HUES6 (cell line): ENCODE measurements at regions not wholly inside any gene's neighbourhood (a gene's known extent, or its start where the extent isn't known, plus 50 kb on each side); places are given as distances from the start of the nearest gene placed in this dataset.

Experiments
- H3K27ac ChIP-seq: 2 replicates; pipeline ENCODE4 v1.7.0; 2013; ENCODE audit warnings: low read depth, mild to moderate bottlenecking, low read length, inconsistent platforms
- H3K27me3 ChIP-seq: 2 replicates; pipeline ENCODE4 v1.6.1; 2013; ENCODE audit warnings: low read length; ENCODE audit not compliant: control insufficient read depth, insufficient read depth
- H3K36me3 ChIP-seq: 2 replicates; pipeline ENCODE4 v1.6.1; 2013; ENCODE audit warnings: low read length; ENCODE audit not compliant: control insufficient read depth, insufficient read depth
- H3K4me1 ChIP-seq: 2 replicates; pipeline ENCODE4 v1.6.1; 2013; ENCODE audit warnings: low read length; ENCODE audit not compliant: control insufficient read depth, insufficient read depth
- H3K4me3 ChIP-seq: 2 replicates; pipeline ENCODE4 v1.5.1; 2013; ENCODE audit warnings: low read depth, low read length
- H3K9ac ChIP-seq: one replicate; pipeline ENCODE4 v1.6.1; 2013; ENCODE audit warnings: mild to moderate bottlenecking, low read length
- H3K9me3 ChIP-seq: 2 replicates; pipeline ENCODE4 v1.6.1; 2013; ENCODE audit warnings: low read depth, low read length; ENCODE audit not compliant: control insufficient read depth, insufficient read depth

GRCh38 chr12:125568306-125568705 is 503.1 kb downstream of the AACS start:
- H3K27me3 ChIP-seq = no peaks in the 10 kb centered on the region
- no peak overlapping the region for H3K27ac ChIP-seq
- H3K4me1 ChIP-seq = peaks cover 3% of the 10 kb centered on the region; the same call in 1 of the 2 replicates
- no peaks in the 10 kb centered on the region for H3K9me3 ChIP-seq
- H3K4me3 ChIP-seq = no peak overlapping the region
- no peak overlapping the region for H3K9ac ChIP-seq
- H3K36me3 ChIP-seq = no peaks in the 10 kb centered on the region

DNA sequence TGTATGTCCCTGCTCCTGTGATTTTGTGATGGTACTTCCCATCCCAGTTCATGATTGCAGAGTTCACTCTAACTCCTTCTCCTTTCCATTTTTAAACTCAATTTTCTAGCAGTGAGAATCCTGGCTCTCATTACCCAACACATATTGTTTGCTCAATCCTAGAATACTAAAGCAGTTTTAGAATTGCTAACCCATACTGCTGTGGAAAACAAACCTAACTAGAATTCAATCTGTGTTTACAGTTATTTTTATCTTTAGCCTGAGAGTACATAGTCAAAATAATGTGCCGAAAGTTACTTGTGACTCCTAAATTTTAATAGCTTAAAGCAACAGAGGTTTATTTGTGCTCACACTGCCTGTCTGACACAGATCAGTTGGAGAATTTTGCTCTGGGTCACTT is 508.0 kb downstream of the AACS start:
- no peak overlapping the region for H3K9ac ChIP-seq
- H3K4me1 ChIP-seq = peaks cover 3% of the 10 kb centered on the region; the same call in 1 of the 2 replicates
- H3K36me3 ChIP-seq = no peaks in the 10 kb centered on the region
- no peaks in the 10 kb centered on the region for H3K27me3 ChIP-seq
- H3K27ac ChIP-seq = no peak overlapping the region
- peaks cover 3% of the 10 kb centered on the region; the same call in 1 of the 2 replicates for H3K9me3 ChIP-seq
- no peak overlapping the region for H3K4me3 ChIP-seq

- Histone ChIP-seq H3K4me3 (no peak overlapping the region), H3K9me3 (peaks cover 5% of the 10 kb centered on the region; the same call in 1 of the 2 replicates), H3K27ac (no peak overlapping the region), H3K27me3 (no peaks in the 10 kb centered on the region), H3K36me3 (no peaks in the 10 kb centered on the region), H3K4me1 (no peaks in the 10 kb centered on the region), H3K9ac (no peak overlapping the region)
Observed at GRCh38 chr12:125577334-125577733, 512.1 kb downstream of the AACS start.

DNA sequence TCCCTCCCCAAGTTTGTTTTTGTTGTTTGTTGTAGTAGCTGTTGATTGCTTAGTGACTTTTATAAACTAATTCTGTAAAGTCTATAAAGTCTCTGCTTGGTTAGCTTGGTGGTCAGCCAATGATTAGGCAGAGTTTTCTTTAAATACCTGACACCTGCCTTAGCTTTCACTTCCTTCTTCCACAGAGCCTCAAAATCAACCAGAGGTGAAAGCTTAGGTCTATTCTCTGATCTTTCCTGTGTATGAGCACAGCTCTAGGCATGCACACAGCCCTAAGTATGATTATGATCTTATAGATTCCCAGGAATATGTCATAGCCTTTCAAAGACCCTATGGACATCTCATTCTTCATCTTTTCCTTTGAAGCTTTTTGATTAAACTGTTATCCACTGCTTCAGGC is 514.7 kb downstream of the AACS start:
- H3K36me3 ChIP-seq = no peaks in the 10 kb centered on the region
- no peak overlapping the region for H3K27ac ChIP-seq
- no peak overlapping the region for H3K4me3 ChIP-seq
- H3K9ac ChIP-seq = no peak overlapping the region
- no peaks in the 10 kb centered on the region for H3K4me1 ChIP-seq
- peaks cover 5% of the 10 kb centered on the region; the same call in 1 of the 2 replicates for H3K9me3 ChIP-seq
- H3K27me3 ChIP-seq = no peaks in the 10 kb centered on the region

- Histone ChIP-seq H3K9ac (no peak overlapping the region), H3K4me3 (no peak overlapping the region), H3K27me3 (no peaks in the 10 kb centered on the region), H3K4me1 (no peaks in the 10 kb centered on the region), H3K27ac (no peak overlapping the region), H3K36me3 (no peaks in the 10 kb centered on the region), H3K9me3 (peaks cover 3% of the 10 kb centered on the region; the same call in 1 of the 2 replicates)
Observed at GRCh38 chr12:125583071-125583470, 517.8 kb downstream of the AACS start.

GRCh38 chr12:125586441-125586840 is 521.2 kb downstream of the AACS start:
- Histone ChIP-seq H3K4me3 (no peak overlapping the region), H3K27ac (no peak overlapping the region), H3K36me3 (no peaks in the 10 kb centered on the region), H3K4me1 (no peaks in the 10 kb centered on the region), H3K9me3 (no peaks in the 10 kb centered on the region), H3K27me3 (no peaks in the 10 kb centered on the region), H3K9ac (no peak overlapping the region)

DNA sequence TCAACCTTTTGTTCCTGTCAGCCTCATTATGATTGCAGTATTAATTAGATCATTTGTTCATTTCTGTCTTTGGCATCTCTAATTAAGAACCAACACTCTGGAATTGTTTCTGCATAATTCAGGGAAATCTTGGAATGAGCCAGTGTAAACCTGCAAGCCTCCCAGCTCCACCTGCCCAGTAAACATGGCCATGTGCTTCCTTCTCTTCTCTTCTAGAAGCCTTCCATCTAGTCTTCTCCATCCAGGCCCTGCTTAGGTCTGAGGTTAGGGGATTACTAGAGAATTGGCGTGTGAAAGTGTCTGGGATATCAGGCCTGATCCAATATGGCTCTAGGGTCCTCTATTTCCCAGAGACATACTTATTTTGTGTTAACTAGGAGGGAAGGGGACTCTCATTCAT is 528.0 kb downstream of the AACS start:
- H3K4me3 ChIP-seq = no peak overlapping the region
- H3K9ac ChIP-seq = no peak overlapping the region
- H3K36me3 ChIP-seq = no peaks in the 10 kb centered on the region
- no peaks in the 10 kb centered on the region for H3K4me1 ChIP-seq
- H3K9me3 ChIP-seq = no peaks in the 10 kb centered on the region
- no peak overlapping the region for H3K27ac ChIP-seq
- H3K27me3 ChIP-seq = no peaks in the 10 kb centered on the region

DNA sequence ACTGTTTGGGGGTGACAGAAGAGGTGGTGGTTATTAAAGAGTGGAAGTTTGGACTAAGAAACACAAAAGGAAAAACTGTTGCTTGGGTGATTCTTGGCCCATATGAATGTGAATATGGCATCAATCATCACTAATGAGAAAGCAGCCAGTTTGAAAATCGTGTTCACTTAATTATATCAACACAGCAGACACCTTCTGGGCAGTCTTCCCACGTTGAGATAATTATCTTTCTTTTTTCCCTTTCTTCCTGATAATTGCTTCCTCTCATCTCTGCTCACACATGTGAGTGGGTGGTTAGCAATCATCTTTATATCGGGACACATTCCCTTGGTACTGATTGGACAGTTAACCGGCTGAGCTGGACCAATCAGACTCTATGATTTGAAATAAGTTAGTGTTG is 539.7 kb downstream of the AACS start:
- H3K9me3 ChIP-seq = no peaks in the 10 kb centered on the region
- H3K4me1 ChIP-seq = no peaks in the 10 kb centered on the region
- no peaks in the 10 kb centered on the region for H3K27me3 ChIP-seq
- H3K9ac ChIP-seq = no peak overlapping the region
- H3K27ac ChIP-seq = no peak overlapping the region
- no peak overlapping the region for H3K4me3 ChIP-seq
- no peaks in the 10 kb centered on the region for H3K36me3 ChIP-seq

GRCh38 chr12:125606312-125606711 is 541.1 kb downstream of the AACS start:
- Histone ChIP-seq H3K27ac (no peak overlapping the region), H3K4me3 (no peak overlapping the region), H3K4me1 (no peaks in the 10 kb centered on the region), H3K36me3 (no peaks in the 10 kb centered on the region), H3K9ac (no peak overlapping the region), H3K27me3 (no peaks in the 10 kb centered on the region), H3K9me3 (no peaks in the 10 kb centered on the region)

- Histone ChIP-seq H3K27ac (no peak overlapping the region), H3K9me3 (no peaks in the 10 kb centered on the region), H3K4me1 (no peaks in the 10 kb centered on the region), H3K27me3 (no peaks in the 10 kb centered on the region), H3K9ac (no peak overlapping the region), H3K36me3 (no peaks in the 10 kb centered on the region), H3K4me3 (no peak overlapping the region)
Observed at GRCh38 chr12:125610292-125610691, 545.1 kb downstream of the AACS start.

GRCh38 chr12:125610971-125611370 is 545.7 kb downstream of the AACS start:
- no peak overlapping the region for H3K4me3 ChIP-seq
- no peaks in the 10 kb centered on the region for H3K36me3 ChIP-seq
- H3K9me3 ChIP-seq = no peaks in the 10 kb centered on the region
- H3K9ac ChIP-seq = no peak overlapping the region
- H3K27me3 ChIP-seq = no peaks in the 10 kb centered on the region
- no peak overlapping the region for H3K27ac ChIP-seq
- H3K4me1 ChIP-seq = no peaks in the 10 kb centered on the region

- H3K27ac ChIP-seq = no peak overlapping the region
- no peaks in the 10 kb centered on the region for H3K36me3 ChIP-seq
- no peaks in the 10 kb centered on the region for H3K27me3 ChIP-seq
- no peaks in the 10 kb centered on the region for H3K4me1 ChIP-seq
- H3K9ac ChIP-seq = no peak overlapping the region
- no peak overlapping the region for H3K4me3 ChIP-seq
- no peaks in the 10 kb centered on the region for H3K9me3 ChIP-seq
Observed at GRCh38 chr12:125614058-125614457, 548.8 kb downstream of the AACS start.
